ENCODE measurements at regions not wholly inside any gene's neighbourhood (a gene's known extent, or its start where the extent isn't known, plus 50 kb on each side); places are given as distances from the start of the nearest gene placed in this dataset.

DNA sequence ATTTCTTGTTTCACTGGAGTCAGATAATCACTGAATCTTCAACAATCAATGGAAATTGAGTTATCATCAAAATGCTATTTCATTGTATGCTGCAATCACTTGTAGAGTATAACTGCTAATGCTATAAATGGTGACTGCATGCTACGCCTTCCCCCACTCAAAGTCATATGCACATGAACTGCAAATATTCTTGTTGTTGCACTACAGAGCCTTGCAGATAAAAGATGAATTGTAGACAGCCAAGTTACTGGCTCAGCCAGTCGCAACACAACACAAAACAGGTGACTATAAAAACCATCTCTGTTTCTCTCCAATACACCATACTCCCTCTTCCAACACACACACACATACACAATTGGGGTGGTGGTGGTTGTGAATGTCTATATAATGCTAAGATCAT lies 171.0 kb upstream of the HMGA2 start:
- no peaks in the 10 kb centered on the region for H3K9me2 ChIP-seq (replicated peaks; ENCODE audit: low read length)
- ATAC-seq = no peak
- TF ChIP-seq, protein P1, sequence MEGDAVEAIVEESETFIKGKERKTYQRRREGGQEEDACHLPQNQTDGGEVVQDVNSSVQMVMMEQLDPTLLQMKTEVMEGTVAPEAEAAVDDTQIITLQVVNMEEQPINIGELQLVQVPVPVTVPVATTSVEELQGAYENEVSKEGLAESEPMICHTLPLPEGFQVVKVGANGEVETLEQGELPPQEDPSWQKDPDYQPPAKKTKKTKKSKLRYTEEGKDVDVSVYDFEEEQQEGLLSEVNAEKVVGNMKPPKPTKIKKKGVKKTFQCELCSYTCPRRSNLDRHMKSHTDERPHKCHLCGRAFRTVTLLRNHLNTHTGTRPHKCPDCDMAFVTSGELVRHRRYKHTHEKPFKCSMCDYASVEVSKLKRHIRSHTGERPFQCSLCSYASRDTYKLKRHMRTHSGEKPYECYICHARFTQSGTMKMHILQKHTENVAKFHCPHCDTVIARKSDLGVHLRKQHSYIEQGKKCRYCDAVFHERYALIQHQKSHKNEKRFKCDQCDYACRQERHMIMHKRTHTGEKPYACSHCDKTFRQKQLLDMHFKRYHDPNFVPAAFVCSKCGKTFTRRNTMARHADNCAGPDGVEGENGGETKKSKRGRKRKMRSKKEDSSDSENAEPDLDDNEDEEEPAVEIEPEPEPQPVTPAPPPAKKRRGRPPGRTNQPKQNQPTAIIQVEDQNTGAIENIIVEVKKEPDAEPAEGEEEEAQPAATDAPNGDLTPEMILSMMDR (conservative IDR thresholded peaks at IDR 0.05; ENCODE audit: low read depth, low read length) = no peak
- TF ChIP-seq EZH2phosphoT487 (IDR thresholded peaks at IDR 0.05; ENCODE audit: borderline replicate concordance, low read length) = no peak
- no peak for TF ChIP-seq EZH2 (IDR thresholded peaks at IDR 0.05; ENCODE audit: low read length, unreplicated experiment)
- no peak overlapping the region for H2AFZ ChIP-seq (ENCODE audit: low read length)
- intact Hi-C loops (cut with micrococcal nuclease) = no loop called here
- peak overlapping the region; percentile 91; the same call in 1 of the 2 replicates for H3K9ac ChIP-seq (ENCODE audit: low read length)
- peaks cover 11% of the 10 kb centered on the region; the same call in 1 of the 2 replicates for H3K79me2 ChIP-seq (ENCODE audit: low read length)
- no peak overlapping the region for H3K4me2 ChIP-seq (ENCODE audit: low read length)
- H3K27me3 ChIP-seq (ENCODE audit: low read length) = no peaks in the 10 kb centered on the region
- DNase-seq = no peak
- ChIA-PET CTCF (no interaction called here), POLR2A (ENCODE audit: unreplicated experiment) (no interaction called here)
- no peaks in the 10 kb centered on the region for H3K36me3 ChIP-seq (ENCODE audit: low read depth, low read length)
- H3K27ac ChIP-seq (ENCODE audit: low read length) = peak overlapping the region; percentile 99
- no peak overlapping the region for H3K4me3 ChIP-seq (ENCODE audit: low read length)
- peaks cover 54% of the 10 kb centered on the region for H3K4me1 ChIP-seq (ENCODE audit: insufficient read depth, low read length)
- BruUV-seq (replicated peaks) = no TSS peak
- no peaks in the 10 kb centered on the region for H3K9me3 ChIP-seq (ENCODE audit: low read length)
- H3F3A ChIP-seq (ENCODE audit: low read length, unreplicated experiment) = peaks cover 25% of the 10 kb centered on the region
- no peaks in the 10 kb centered on the region for H4K20me1 ChIP-seq (ENCODE audit: low read length)

DNA sequence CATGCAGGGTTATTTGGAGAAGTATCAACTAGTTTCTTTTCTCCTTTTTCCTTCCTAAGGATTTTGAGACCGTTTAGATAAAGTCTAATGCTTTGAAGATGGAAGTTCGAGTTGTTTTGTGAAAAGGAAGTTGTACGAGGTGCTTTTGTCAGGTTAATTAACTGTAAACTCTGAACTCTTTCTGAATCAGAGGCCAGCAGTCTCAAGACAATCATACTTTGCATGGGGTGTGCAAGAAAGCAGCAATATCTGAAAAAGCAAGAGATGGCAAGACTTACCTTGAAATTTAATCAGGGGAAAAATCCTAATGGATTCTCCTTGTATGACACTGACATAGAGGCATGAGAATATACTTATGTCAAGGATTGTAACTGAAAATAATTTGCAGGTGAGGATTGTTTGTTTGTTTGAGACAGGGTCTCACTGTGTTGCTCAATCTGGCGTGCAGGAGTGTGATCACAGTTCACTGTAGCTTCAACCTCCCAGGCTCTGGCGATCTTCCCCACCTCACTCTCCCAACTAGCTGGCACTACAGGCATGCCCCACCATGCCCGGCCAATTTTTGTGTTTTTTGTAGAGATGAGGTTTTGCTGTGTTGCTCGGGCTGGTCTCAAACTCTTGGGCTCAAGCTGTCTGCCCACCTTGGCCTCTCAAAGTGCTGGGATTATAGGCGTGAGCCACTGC lies 170.2 kb upstream of the HMGA2 start:
- intact Hi-C loops (cut with micrococcal nuclease) = no loop called here
- H3K4me1 ChIP-seq (ENCODE audit: insufficient read depth, low read length) = peaks cover 50% of the 10 kb centered on the region
- no peaks in the 10 kb centered on the region for H3K9me3 ChIP-seq (ENCODE audit: low read length)
- no TSS peak for BruUV-seq (replicated peaks)
- peak overlapping the region; percentile 91; the same call in 1 of the 2 replicates for H3K9ac ChIP-seq (ENCODE audit: low read length)
- ATAC-seq (no peak), DNase-seq (no peak)
- no peak overlapping the region for H3K4me2 ChIP-seq (ENCODE audit: low read length)
- no peaks in the 10 kb centered on the region for H3K27me3 ChIP-seq (ENCODE audit: low read length)
- H3K27ac ChIP-seq (ENCODE audit: low read length) = peak overlapping the region; percentile 99
- TF ChIP-seq, protein P1 (conservative IDR thresholded peaks at IDR 0.05; ENCODE audit: low read depth, low read length) = no peak
- TF ChIP-seq EZH2 (IDR thresholded peaks at IDR 0.05; ENCODE audit: low read length, unreplicated experiment) (no peak), EZH2phosphoT487 (IDR thresholded peaks at IDR 0.05; ENCODE audit: borderline replicate concordance, low read length) (no peak)
- H3K79me2 ChIP-seq (ENCODE audit: low read length) = peaks cover 11% of the 10 kb centered on the region; the same call in 1 of the 2 replicates
- H3K9me2 ChIP-seq (replicated peaks; ENCODE audit: low read length) = no peaks in the 10 kb centered on the region
- H2AFZ ChIP-seq (ENCODE audit: low read length) = no peak overlapping the region
- H3K4me3 ChIP-seq (ENCODE audit: low read length) = no peak overlapping the region
- POLR2A ChIA-PET (ENCODE audit: unreplicated experiment) = no interaction called here
- peaks cover 21% of the 10 kb centered on the region for H3F3A ChIP-seq (ENCODE audit: low read length, unreplicated experiment)
- CTCF ChIA-PET = no interaction called here
- no peaks in the 10 kb centered on the region for H4K20me1 ChIP-seq (ENCODE audit: low read length)
- H3K36me3 ChIP-seq (ENCODE audit: low read depth, low read length) = no peaks in the 10 kb centered on the region

DNA sequence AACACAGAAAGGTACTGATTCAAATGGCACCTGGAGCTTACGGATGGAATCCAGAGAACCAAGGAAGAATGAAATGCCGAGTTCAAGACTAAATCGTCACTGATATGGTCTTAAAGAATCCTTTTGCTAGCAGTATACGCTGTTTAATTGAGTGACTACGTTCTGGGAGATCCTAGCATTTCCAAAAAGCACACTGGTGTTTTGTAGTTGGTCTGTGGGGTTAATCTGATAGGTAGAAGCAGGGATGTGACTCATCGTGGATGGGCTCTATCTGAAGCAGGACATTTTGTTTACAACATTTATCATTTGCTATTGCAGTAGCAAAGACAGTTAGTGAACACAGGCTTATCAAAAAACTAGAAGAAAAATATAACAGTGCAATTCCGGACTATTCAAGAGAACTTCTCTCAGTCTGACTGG lies 169.2 kb upstream of the HMGA2 start:
- no TSS peak for BruUV-seq (replicated peaks)
- no peaks in the 10 kb centered on the region for H3K36me3 ChIP-seq (ENCODE audit: low read depth, low read length)
- TF ChIP-seq, protein P1 (conservative IDR thresholded peaks at IDR 0.05; ENCODE audit: low read depth, low read length) = no peak
- TF ChIP-seq EZH2phosphoT487 (IDR thresholded peaks at IDR 0.05; ENCODE audit: borderline replicate concordance, low read length) (no peak), EZH2 (IDR thresholded peaks at IDR 0.05; ENCODE audit: low read length, unreplicated experiment) (no peak)
- peak overlapping the region; percentile 99 for H3K27ac ChIP-seq (ENCODE audit: low read length)
- H3K9me3 ChIP-seq (ENCODE audit: low read length) = no peaks in the 10 kb centered on the region
- H4K20me1 ChIP-seq (ENCODE audit: low read length) = no peaks in the 10 kb centered on the region
- ATAC-seq (no peak), DNase-seq (peak; percentile 32)
- peaks cover 41% of the 10 kb centered on the region for H3K4me1 ChIP-seq (ENCODE audit: insufficient read depth, low read length)
- ChIA-PET CTCF (no interaction called here), POLR2A (ENCODE audit: unreplicated experiment) (interaction anchor here (0.7 kb wide), 1 partner anchor 1048 kb away, joined by 3 read pairs; no protein-coding TSS in a partner anchor)
- no peak overlapping the region for H3K4me2 ChIP-seq (ENCODE audit: low read length)
- H3F3A ChIP-seq (ENCODE audit: low read length, unreplicated experiment) = peaks cover 14% of the 10 kb centered on the region
- no peaks in the 10 kb centered on the region for H3K9me2 ChIP-seq (replicated peaks; ENCODE audit: low read length)
- H3K27me3 ChIP-seq (ENCODE audit: low read length) = no peaks in the 10 kb centered on the region
- intact Hi-C loops (cut with micrococcal nuclease) = no loop called here
- no peak overlapping the region for H2AFZ ChIP-seq (ENCODE audit: low read length)
- H3K4me3 ChIP-seq (ENCODE audit: low read length) = no peak overlapping the region
- H3K79me2 ChIP-seq (ENCODE audit: low read length) = peaks cover 11% of the 10 kb centered on the region; the same call in 1 of the 2 replicates
- H3K9ac ChIP-seq (ENCODE audit: low read length) = peak overlapping the region; percentile 91
